ENCODE measurements at regions not wholly inside any gene's neighbourhood (a gene's known extent, or its start where the extent isn't known, plus 50 kb on each side); places are given as distances from the start of the nearest gene placed in this dataset.

DNA sequence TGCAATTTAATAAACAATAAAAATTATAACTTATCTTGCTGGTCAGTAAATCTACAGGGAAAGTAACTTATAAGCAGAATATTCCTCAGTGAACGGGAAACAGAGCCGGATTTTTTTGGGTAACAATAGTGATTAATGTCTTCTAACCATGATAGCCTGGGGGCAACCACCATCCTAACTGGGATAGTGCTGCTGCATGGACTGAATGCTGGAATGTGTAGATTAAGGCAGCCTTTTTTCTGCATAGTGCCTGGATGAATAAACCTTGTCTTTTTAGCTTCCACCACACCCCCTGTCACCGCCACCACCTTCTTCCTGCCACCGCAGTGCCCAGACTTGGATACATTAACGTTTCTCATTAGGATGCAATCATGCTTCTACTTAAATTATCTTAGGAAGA, 83.6 kb upstream of the LNX1 start (continued):
- TF ChIP-seq, protein P1, sequence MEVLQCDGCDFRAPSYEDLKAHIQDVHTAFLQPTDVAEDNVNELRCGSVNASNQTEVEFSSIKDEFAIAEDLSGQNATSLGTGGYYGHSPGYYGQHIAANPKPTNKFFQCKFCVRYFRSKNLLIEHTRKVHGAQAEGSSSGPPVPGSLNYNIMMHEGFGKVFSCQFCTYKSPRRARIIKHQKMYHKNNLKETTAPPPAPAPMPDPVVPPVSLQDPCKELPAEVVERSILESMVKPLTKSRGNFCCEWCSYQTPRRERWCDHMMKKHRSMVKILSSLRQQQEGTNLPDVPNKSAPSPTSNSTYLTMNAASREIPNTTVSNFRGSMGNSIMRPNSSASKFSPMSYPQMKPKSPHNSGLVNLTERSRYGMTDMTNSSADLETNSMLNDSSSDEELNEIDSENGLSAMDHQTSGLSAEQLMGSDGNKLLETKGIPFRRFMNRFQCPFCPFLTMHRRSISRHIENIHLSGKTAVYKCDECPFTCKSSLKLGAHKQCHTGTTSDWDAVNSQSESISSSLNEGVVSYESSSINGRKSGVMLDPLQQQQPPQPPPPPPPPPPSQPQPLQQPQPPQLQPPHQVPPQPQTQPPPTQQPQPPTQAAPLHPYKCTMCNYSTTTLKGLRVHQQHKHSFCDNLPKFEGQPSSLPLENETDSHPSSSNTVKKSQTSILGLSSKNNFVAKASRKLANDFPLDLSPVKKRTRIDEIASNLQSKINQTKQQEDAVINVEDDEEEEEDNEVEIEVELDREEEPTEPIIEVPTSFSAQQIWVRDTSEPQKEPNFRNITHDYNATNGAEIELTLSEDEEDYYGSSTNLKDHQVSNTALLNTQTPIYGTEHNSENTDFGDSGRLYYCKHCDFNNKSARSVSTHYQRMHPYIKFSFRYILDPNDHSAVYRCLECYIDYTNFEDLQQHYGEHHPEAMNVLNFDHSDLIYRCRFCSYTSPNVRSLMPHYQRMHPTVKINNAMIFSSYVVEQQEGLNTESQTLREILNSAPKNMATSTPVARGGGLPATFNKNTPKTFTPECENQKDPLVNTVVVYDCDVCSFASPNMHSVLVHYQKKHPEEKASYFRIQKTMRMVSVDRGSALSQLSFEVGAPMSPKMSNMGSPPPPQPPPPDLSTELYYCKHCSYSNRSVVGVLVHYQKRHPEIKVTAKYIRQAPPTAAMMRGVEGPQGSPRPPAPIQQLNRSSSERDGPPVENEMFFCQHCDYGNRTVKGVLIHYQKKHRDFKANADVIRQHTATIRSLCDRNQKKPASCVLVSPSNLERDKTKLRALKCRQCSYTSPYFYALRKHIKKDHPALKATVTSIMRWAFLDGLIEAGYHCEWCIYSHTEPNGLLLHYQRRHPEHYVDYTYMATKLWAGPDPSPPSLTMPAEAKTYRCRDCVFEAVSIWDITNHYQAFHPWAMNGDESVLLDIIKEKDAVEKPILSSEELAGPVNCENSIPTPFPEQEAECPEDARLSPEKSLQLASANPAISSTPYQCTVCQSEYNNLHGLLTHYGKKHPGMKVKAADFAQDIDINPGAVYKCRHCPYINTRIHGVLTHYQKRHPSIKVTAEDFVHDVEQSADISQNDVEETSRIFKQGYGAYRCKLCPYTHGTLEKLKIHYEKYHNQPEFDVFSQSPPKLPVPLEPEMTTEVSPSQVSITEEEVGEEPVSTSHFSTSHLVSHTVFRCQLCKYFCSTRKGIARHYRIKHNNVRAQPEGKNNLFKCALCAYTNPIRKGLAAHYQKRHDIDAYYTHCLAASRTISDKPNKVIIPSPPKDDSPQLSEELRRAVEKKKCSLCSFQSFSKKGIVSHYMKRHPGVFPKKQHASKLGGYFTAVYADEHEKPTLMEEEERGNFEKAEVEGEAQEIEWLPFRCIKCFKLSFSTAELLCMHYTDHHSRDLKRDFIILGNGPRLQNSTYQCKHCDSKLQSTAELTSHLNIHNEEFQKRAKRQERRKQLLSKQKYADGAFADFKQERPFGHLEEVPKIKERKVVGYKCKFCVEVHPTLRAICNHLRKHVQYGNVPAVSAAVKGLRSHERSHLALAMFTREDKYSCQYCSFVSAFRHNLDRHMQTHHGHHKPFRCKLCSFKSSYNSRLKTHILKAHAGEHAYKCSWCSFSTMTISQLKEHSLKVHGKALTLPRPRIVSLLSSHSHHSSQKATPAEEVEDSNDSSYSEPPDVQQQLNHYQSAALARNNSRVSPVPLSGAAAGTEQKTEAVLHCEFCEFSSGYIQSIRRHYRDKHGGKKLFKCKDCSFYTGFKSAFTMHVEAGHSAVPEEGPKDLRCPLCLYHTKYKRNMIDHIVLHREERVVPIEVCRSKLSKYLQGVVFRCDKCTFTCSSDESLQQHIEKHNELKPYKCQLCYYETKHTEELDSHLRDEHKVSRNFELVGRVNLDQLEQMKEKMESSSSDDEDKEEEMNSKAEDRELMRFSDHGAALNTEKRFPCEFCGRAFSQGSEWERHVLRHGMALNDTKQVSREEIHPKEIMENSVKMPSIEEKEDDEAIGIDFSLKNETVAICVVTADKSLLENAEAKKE (CRISPR knock-in tag; IDR thresholded peaks at IDR 0.05): no peak
- no peak for TF ChIP-seq STAT1 (IDR thresholded peaks at IDR 0.05; ENCODE audit: unreplicated experiment)
- TF ChIP-seq NANOG (IDR thresholded peaks at IDR 0.05; ENCODE audit: borderline replicate concordance): no peak
- TF ChIP-seq CREB1 (CRISPR knock-in tag; IDR thresholded peaks at IDR 0.05; ENCODE audit: low read depth): no peak
- TF ChIP-seq POLR2AphosphoS5 (IDR thresholded peaks at IDR 0.05; ENCODE audit: low read depth): no peak
- TF ChIP-seq EZH2 (IDR thresholded peaks at IDR 0.05; ENCODE audit: low read depth, unreplicated experiment): no peak
- TF ChIP-seq, protein P2, sequence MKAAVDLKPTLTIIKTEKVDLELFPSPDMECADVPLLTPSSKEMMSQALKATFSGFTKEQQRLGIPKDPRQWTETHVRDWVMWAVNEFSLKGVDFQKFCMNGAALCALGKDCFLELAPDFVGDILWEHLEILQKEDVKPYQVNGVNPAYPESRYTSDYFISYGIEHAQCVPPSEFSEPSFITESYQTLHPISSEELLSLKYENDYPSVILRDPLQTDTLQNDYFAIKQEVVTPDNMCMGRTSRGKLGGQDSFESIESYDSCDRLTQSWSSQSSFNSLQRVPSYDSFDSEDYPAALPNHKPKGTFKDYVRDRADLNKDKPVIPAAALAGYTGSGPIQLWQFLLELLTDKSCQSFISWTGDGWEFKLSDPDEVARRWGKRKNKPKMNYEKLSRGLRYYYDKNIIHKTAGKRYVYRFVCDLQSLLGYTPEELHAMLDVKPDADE (IDR thresholded peaks at IDR 0.05): no peak

DNA sequence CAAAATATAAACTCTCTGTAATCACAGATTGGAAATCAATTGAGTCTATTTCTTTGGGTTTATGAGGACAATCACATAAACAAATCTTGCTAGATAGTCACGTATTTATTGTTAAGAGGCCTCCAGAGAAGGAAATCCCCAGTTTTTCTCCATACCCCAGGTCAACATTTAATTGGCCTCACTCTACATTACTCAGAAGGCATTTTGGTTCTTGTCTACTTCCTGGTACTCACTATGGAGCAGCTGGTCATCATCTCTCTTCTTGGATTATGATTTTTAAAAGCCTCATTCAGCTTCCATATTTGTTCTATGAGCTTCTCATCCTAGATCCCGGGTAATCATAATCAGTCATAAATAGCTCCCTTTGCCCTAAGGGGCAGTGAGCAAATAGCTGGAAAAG, 81.6 kb upstream of the LNX1 start:
- Mint-ChIP-seq H3K27me3 (ENCODE audit: insufficient read depth, low read depth, poor library complexity) (no peaks in the 10 kb centered on the region), H3K27ac (no peak overlapping the region), H3K4me3 (no peak overlapping the region), H3K4me1 (no peaks in the 10 kb centered on the region), H3K9me3 (no peaks in the 10 kb centered on the region; the same call in 1 of the 3 replicates), H3K36me3 (ENCODE audit: low read depth) (no peaks in the 10 kb centered on the region)
- Histone ChIP-seq H3K27me3 (ENCODE audit: insufficient read depth) (no peaks in the 10 kb centered on the region), H3K27ac (ENCODE audit: low read depth) (no peak overlapping the region), H2AFZ (no peak overlapping the region), H3K79me2 (replicated peaks; ENCODE audit: insufficient read depth) (no peaks in the 10 kb centered on the region), H3K4me2 (no peak overlapping the region), H3K4me3 (no peak overlapping the region), H3K4me1 (ENCODE audit: insufficient read depth) (no peaks in the 10 kb centered on the region), H3F3A (replicated peaks; ENCODE audit: low read depth) (no peaks in the 10 kb centered on the region), H3K9me2 (ENCODE audit: insufficient read depth) (peaks cover 8% of the 10 kb centered on the region), H3K36me3 (ENCODE audit: insufficient read depth) (no peaks in the 10 kb centered on the region), H4K20me1 (replicated peaks; ENCODE audit: insufficient read depth) (no peaks in the 10 kb centered on the region)
- no peak for DNase-seq (ENCODE audit: low spot score)
- TF ChIP-seq, protein P2 (IDR thresholded peaks at IDR 0.05): no peak
- no peak for TF ChIP-seq EZH2 (IDR thresholded peaks at IDR 0.05; ENCODE audit: low read depth, unreplicated experiment)
- no peak for TF ChIP-seq POLR2AphosphoS5 (IDR thresholded peaks at IDR 0.05; ENCODE audit: low read depth)
- TF ChIP-seq STAT1 (IDR thresholded peaks at IDR 0.05; ENCODE audit: unreplicated experiment): no peak
- no peak for ATAC-seq

All from GM23338 (cell line).